Liver (tissue), 8 donors: ENCODE measurements at regions not wholly inside any gene's neighbourhood (a gene's known extent, or its start where the extent isn't known, plus 50 kb on each side); places are given as distances from the start of the nearest gene placed in this dataset.

Experiments
- DNase-seq: peaks from one replicate; pipeline ENCODE4 v3.0.0-alpha.2; 2017; ENCODE audit warnings: low spot score
- H3K27ac ChIP-seq, 2 donors: one replicate each; pipeline ENCODE4 v1.7.0; 2013; ENCODE audit warnings: inconsistent platforms in 2 of 2, low read length in 2 of 2, control low read depth in 1 of 2, low read depth in 1 of 2, mild to moderate bottlenecking in 1 of 2
- H3K27me3 ChIP-seq, 4 donors: one replicate each; pipeline versions ENCODE4 v1.6.1 to v1.7.0; 2013; ENCODE audit warnings: low read length in 3 of 4, inconsistent platforms in 1 of 4, mild to moderate bottlenecking in 1 of 4, moderate library complexity in 1 of 4; ENCODE audit not compliant: control insufficient read depth in 4 of 4, insufficient read depth in 4 of 4
- H3K36me3 ChIP-seq, 4 donors: one replicate each; pipeline versions ENCODE4 v1.6.1 to v1.7.0; 2013; ENCODE audit warnings: low read length in 3 of 4, mild to moderate bottlenecking in 3 of 4, low read depth in 1 of 4, moderate library complexity in 1 of 4; ENCODE audit not compliant: control insufficient read depth in 4 of 4, insufficient read depth in 3 of 4
- H3K4me1 ChIP-seq, 4 donors: one replicate each; pipeline versions ENCODE4 v1.6.1 to v1.7.0; 2013; ENCODE audit warnings: low read length in 3 of 4, mild to moderate bottlenecking in 3 of 4, moderate library complexity in 1 of 4; ENCODE audit not compliant: control insufficient read depth in 4 of 4, insufficient read depth in 4 of 4
- H3K4me3 ChIP-seq, 3 donors: one replicate each; pipeline versions ENCODE4 v1.6.1 to v1.7.0; 2013; ENCODE audit warnings: low read length in 3 of 3, control low read depth in 1 of 3, low read depth in 1 of 3, mild to moderate bottlenecking in 1 of 3
- H3K9ac ChIP-seq, 2 donors: one replicate each; pipeline ENCODE4 v1.7.0; 2013; ENCODE audit warnings: low read length in 2 of 2, mild to moderate bottlenecking in 2 of 2, moderate library complexity in 2 of 2, control low read depth in 1 of 2, low read depth in 1 of 2
- H3K9me3 ChIP-seq, 4 donors: one replicate each; pipeline versions ENCODE4 v1.6.1 to v1.7.0; 2013; ENCODE audit warnings: low read length in 3 of 4; ENCODE audit not compliant: control insufficient read depth in 4 of 4
- EGR1 ChIP-seq, 2 donors: IDR thresholded peaks; 2 replicates each; pipeline ENCODE4 v1.6.1; 2016 to 2018; ENCODE audit warnings: antibody characterized with exemption in 2 of 2, low read depth in 2 of 2
- FOXA1 ChIP-seq: IDR thresholded peaks from 2 replicates; pipeline ENCODE4 v1.6.1; 2016; ENCODE audit warnings: antibody characterized with exemption
- FOXA2 ChIP-seq: IDR thresholded peaks from 2 replicates; pipeline ENCODE4 v1.6.1; 2016; ENCODE audit warnings: antibody characterized with exemption
- GABPA ChIP-seq, 2 donors: IDR thresholded peaks in 1 of 2; conservative IDR thresholded peaks in 1 of 2; 2 replicates each; pipeline ENCODE4 v1.6.1; 2016; ENCODE audit warnings: antibody characterized with exemption in 2 of 2, mild to moderate bottlenecking in 1 of 2, moderate library complexity in 1 of 2
- HNF4A ChIP-seq, 2 donors: conservative IDR thresholded peaks; 2 replicates each; pipeline ENCODE4 v1.6.1; 2016; ENCODE audit warnings: antibody characterized with exemption in 2 of 2, mild to moderate bottlenecking in 2 of 2
- HNF4G ChIP-seq: IDR thresholded peaks from 2 replicates; pipeline ENCODE4 v1.6.1; 2016; ENCODE audit warnings: antibody characterized with exemption
- JUND ChIP-seq, 2 donors: IDR thresholded peaks; 2 replicates each; pipeline ENCODE4 v1.6.1; 2016; ENCODE audit warnings: antibody characterized with exemption in 2 of 2
- RAD21 ChIP-seq, 2 donors: IDR thresholded peaks; 2 replicates each; pipeline ENCODE4 v1.6.1; 2016; ENCODE audit warnings: antibody characterized with exemption in 2 of 2, mild to moderate bottlenecking in 2 of 2
- REST ChIP-seq: IDR thresholded peaks from 2 replicates; pipeline ENCODE4 v1.6.1; 2016; ENCODE audit warnings: antibody characterized with exemption, mild to moderate bottlenecking
- SP1 ChIP-seq: IDR thresholded peaks from 2 replicates; pipeline ENCODE4 v1.6.1; 2018; ENCODE audit warnings: antibody characterized with exemption, mild to moderate bottlenecking
- TAF1 ChIP-seq: conservative IDR thresholded peaks from 2 replicates; pipeline ENCODE4 v1.6.1; 2016; ENCODE audit warnings: antibody characterized with exemption, mild to moderate bottlenecking
- YY1 ChIP-seq: IDR thresholded peaks from 2 replicates; pipeline ENCODE4 v1.6.1; 2016; ENCODE audit warnings: antibody characterized with exemption, mild to moderate bottlenecking
- WGBS: extraction: QIAGEN DNeasy Blood & Tissue Kit; methylation state at CpG from one replicate; pipeline ENCODE4 v1.1.7; 2013; 5-methylcytosine and 5-hydroxymethylcytosine counted together
- TF ChIP-seq, protein P1 (sequence below): IDR thresholded peaks from 2 replicates; pipeline ENCODE4 v1.6.1; 2016; ENCODE audit warnings: antibody characterized with exemption
- TF ChIP-seq, protein P2 (sequence below): IDR thresholded peaks from 2 replicates; pipeline ENCODE4 v1.6.1; 2016; ENCODE audit warnings: antibody characterized with exemption
- TF ChIP-seq, protein P3 (sequence below): fragments of 150-350 bp; IDR thresholded peaks from 2 replicates; pipeline ENCODE4 v1.5.1; 2017; ENCODE audit warnings: improper control_type of control experiment, low read depth, low read length; ENCODE audit not compliant: missing input control
- TF ChIP-seq, protein P4 (sequence below): IDR thresholded peaks from 2 replicates; pipeline ENCODE4 v1.6.1; 2016; ENCODE audit warnings: antibody characterized with exemption
- donor health status: healthy.
- donor health status: healthy.
- donor health status: healthy.
- donor health status: healthy.
- donor health status: healthy.

DNA sequence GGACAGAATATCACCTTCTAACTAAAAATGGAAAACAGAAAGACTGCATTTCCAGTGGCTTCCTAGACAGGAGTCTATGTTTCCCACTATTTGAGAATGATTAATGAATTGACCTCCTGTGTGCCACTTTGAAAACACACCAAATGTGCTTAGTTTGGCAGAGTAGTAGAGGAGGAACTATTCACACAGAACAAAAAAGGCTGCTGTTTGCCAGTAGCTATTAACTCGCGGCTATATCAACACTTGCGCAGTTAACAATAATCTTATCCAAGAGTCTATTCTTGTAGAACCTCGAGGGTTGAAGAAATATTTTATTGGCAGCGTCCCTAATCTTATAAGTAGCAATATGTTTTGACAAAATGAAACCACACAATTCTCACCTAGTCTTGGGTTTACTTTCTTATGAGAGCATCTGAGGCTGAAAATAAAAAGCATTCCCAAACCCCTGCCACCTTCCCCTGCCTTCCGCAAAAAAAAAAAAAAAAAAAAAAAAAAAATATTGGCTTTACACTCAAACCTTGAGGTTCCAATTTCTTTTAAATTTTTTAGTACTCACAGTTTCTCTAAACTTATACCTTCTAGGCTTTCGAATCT is 127.3 kb upstream of the FLRT2 start:
- no peak for DNase-seq
- no peak overlapping the region for H3K27ac ChIP-seq
- 59% methylated on average over 7 of the region's 7 CpGs for WGBS
- TF ChIP-seq, protein P1, sequence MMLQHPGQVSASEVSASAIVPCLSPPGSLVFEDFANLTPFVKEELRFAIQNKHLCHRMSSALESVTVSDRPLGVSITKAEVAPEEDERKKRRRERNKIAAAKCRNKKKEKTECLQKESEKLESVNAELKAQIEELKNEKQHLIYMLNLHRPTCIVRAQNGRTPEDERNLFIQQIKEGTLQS: no peak
- TF ChIP-seq YY1 (no peak), GABPA (IDR thresholded peaks at IDR 0.05 in 1 of 2, conservative IDR thresholded peaks at IDR 0.05 in 1 of 2) (no peak)
- TF ChIP-seq, protein P2, sequence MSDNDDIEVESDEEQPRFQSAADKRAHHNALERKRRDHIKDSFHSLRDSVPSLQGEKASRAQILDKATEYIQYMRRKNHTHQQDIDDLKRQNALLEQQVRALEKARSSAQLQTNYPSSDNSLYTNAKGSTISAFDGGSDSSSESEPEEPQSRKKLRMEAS: no peak
- H3K9ac ChIP-seq: no peak overlapping the region
- H3K36me3 ChIP-seq: no peaks in the 10 kb centered on the region
- H3K27me3 ChIP-seq: no peaks in the 10 kb centered on the region
- H3K9me3 ChIP-seq: no peaks in the 10 kb centered on the region
- peaks cover 0 to 2% (median 0%) of the 10 kb centered on the region in 4 donors for H3K4me1 ChIP-seq
- no peak overlapping the region for H3K4me3 ChIP-seq

GRCh38 chr14:85409481-85410210 is 120.3 kb upstream of the FLRT2 start:
- Histone ChIP-seq H3K36me3 (no peaks in the 10 kb centered on the region), H3K4me3 (no peak overlapping the region), H3K27ac (no peak overlapping the region), H3K9ac (no peak overlapping the region), H3K27me3 (no peaks in the 10 kb centered on the region), H3K9me3 (no peaks in the 10 kb centered on the region), H3K4me1 (no peaks in the 10 kb centered on the region)
- TF ChIP-seq JUND (IDR thresholded peaks at IDR 0.05) (no peak), FOXA1 (no peak), SP1 (no peak), HNF4A (conservative IDR thresholded peaks at IDR 0.05) (no peak), RAD21 (IDR thresholded peaks at IDR 0.05) (no peak), TAF1 (no peak), YY1 (no peak), HNF4G (no peak), EGR1 (IDR thresholded peaks at IDR 0.05; ENCODE audit: low read depth in 2 of 2) (no peak), REST (no peak), FOXA2 (no peak)
- TF ChIP-seq, protein P3, sequence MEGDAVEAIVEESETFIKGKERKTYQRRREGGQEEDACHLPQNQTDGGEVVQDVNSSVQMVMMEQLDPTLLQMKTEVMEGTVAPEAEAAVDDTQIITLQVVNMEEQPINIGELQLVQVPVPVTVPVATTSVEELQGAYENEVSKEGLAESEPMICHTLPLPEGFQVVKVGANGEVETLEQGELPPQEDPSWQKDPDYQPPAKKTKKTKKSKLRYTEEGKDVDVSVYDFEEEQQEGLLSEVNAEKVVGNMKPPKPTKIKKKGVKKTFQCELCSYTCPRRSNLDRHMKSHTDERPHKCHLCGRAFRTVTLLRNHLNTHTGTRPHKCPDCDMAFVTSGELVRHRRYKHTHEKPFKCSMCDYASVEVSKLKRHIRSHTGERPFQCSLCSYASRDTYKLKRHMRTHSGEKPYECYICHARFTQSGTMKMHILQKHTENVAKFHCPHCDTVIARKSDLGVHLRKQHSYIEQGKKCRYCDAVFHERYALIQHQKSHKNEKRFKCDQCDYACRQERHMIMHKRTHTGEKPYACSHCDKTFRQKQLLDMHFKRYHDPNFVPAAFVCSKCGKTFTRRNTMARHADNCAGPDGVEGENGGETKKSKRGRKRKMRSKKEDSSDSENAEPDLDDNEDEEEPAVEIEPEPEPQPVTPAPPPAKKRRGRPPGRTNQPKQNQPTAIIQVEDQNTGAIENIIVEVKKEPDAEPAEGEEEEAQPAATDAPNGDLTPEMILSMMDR: no peak
- TF ChIP-seq, protein P1: no peak
- TF ChIP-seq, protein P4, sequence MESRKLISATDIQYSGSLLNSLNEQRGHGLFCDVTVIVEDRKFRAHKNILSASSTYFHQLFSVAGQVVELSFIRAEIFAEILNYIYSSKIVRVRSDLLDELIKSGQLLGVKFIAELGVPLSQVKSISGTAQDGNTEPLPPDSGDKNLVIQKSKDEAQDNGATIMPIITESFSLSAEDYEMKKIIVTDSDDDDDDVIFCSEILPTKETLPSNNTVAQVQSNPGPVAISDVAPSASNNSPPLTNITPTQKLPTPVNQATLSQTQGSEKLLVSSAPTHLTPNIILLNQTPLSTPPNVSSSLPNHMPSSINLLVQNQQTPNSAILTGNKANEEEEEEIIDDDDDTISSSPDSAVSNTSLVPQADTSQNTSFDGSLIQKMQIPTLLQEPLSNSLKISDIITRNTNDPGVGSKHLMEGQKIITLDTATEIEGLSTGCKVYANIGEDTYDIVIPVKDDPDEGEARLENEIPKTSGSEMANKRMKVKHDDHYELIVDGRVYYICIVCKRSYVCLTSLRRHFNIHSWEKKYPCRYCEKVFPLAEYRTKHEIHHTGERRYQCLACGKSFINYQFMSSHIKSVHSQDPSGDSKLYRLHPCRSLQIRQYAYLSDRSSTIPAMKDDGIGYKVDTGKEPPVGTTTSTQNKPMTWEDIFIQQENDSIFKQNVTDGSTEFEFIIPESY: no peak
- TF ChIP-seq, protein P2: no peak
- DNase-seq: no peak
- 39% methylated on average over 3 of the region's 3 CpGs for WGBS
